ENCODE measurements at regions not wholly inside any gene's neighbourhood (a gene's known extent, or its start where the extent isn't known, plus 50 kb on each side); places are given as distances from the start of the nearest gene placed in this dataset.

DNA sequence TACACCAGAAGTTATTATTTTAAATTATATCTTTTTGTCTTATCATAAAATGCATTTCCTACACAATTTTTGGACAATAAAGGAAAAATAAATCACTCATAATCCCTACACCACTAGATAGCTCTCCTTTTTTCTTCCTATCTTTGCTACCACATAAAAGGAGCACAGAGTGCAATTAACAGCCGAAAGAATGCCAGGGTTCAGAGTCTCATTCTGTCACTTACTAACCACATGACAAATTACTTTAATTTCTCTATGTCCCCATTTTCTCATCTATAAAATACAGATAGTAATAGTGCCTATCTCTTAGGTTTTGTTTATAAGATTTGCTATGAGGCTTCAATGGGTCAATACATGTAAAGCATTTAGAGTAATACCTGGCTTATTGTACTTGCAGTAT lies 158.7 kb upstream of the GRIN3A start:
- TF ChIP-seq TCF7L2 (IDR thresholded peaks at IDR 0.05; ENCODE audit: low read depth, low read length) = no peak
- TF ChIP-seq CTCF (IDR thresholded peaks at IDR 0.05) = no peak
- no peak for TF ChIP-seq POLR2AphosphoS5 (IDR thresholded peaks at IDR 0.05; ENCODE audit: low read depth, low read length)
- TF ChIP-seq REST (IDR thresholded peaks at IDR 0.05; ENCODE audit: insufficient read depth in 1 of 2, low read depth in 2 of 2, low read length in 1 of 2) = no peak
- no peak for TF ChIP-seq SIN3A (IDR thresholded peaks at IDR 0.05; ENCODE audit: borderline replicate concordance, insufficient read depth, low read depth, low read length)
